Fibroblast of skin of left quadriceps (primary cell): ENCODE measurements at regions not wholly inside any gene's neighbourhood (a gene's known extent, or its start where the extent isn't known, plus 50 kb on each side); places are given as distances from the start of the nearest gene placed in this dataset.
A peak's percentile ranks its signal among the peaks of the same experiment; 100 is the strongest.

Experiments
- DNase-seq, 2 experiments: peaks; one replicate each; pipeline ENCODE4 v3.0.0-alpha.2; 2013; ENCODE audit warnings: low read depth in 2 of 2

DNA sequence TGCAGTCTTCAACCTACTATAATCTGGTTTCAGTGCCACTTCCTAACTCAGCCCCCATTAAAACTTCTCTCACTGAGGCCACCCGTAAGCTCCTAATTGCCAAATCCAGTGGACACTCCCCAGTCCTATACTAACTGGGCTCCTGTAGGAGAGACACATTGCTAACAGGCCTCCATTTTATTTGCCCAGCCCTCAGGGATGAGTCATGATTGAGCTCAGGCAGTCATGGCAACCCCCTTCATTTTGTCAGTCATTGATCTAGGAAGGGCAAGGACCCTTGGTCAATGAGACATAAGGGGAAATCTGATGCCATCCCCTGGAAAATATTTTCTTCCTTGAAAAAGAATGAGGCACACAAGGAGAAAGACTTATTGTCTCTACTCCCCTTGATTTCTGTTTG is 70.1 kb upstream of the HIF1A start:
- DNase-seq: no peak

DNA sequence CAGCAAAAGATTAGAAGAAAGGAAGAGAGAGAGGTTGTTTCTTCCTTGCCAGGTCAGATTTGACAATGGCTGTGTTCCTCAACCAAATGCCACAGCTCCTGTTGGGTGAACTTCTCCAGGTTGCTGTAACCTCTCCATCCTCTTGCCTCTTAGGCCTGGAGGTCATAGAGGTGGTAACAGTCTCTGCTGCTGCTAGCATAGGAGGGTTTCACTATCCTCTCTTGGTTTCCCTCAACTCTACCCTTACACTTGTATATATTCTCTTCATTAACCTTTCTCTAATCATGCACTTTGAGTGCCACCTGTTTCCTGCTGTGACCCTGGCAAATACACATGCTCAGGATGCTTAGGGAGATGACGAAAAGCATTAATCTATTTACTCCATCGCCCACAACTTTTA is 67.7 kb upstream of the HIF1A start:
- no peak for DNase-seq

DNA sequence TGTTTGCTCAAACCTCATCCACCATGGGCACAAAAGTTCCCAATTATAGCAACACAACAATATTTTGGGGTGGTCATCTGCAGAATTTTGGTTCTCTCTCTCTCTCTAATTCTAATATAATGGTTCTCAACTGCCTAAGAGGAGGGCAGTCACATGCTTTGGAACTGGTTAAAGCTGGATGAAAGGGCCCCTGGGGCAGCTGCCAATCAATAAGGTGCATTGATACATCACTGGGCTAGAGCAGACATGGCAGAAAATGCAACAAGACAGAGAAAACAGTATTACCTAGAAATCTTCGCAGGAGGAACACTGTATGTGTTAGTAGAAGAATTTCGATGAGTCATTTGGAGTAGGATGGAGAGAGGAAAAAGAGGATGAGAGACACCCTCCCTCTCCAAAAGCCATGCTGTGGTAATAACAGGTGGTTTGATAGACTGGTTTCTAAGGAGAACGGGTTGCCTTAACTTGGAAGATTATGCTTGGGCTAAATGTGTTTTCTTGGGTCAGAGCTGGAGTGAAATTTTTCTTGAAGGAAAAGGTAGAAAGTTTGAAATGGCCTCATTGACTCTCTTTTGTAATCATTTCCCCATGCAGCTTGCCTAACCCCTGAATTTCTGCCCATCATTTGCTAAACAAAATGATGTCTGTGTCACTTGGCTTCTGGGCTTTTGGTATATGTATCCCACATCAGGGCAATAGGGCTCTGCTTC is 67.1 kb upstream of the HIF1A start:
- DNase-seq: no peak

DNA sequence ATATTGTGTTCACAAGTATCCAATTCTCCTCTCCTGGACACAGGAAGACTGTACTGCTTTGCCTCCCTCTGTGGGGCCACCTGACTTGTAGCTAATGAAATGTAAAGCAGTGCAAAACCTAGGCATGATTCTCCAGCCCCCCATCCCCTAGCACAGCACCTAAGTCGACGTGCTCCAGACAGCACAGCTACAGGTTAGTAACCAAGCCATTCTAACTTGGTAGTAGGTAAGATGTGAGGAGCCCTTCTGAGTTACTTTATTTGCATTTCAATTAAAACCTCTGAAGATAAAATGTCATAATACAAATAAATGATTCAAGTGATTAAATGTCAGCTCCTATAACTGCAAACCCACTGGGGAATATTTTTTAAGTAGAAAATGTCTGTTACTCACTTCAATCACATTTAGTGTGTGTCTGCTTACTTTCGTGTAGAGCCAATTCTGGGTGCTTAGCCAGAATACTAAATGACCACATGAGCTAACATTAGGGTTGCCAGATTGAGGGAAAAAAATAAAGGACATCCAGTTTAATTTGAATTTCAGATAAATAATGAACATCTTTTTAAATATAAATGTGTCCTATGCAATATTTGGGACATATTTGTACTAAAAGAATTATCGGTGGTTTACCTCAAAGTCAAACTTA is 64.8 kb upstream of the HIF1A start:
- DNase-seq: no peak

DNA sequence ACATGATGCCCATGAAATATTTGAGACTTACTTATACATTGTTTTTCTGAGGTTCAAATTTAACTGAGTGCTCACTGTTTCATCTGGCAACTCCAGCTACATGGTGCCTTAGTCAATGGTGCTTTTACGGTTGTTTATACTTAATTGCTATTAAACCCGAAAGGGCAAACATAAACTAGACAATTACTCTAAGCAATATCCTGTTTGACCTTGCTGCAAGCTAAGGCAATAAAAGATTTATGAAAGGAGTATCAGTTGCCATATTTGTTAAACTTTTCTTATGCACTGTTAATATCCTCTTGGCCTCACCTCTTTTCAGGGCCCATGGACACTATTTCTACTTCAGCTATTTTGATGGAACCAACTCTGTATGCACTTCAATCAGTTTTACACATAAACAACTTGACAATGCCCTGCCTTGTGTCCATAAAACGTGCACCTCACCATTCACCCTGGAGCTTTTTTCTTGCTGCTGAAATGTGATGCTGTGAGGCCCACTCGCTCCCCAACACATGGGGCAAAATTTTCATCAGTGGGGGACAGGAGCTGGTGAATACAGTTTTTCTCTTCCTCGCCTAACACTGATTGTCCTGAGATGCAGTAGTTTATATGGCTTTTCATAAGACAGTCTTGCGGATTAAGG is 64.1 kb upstream of the HIF1A start:
- no peak for DNase-seq

DNA sequence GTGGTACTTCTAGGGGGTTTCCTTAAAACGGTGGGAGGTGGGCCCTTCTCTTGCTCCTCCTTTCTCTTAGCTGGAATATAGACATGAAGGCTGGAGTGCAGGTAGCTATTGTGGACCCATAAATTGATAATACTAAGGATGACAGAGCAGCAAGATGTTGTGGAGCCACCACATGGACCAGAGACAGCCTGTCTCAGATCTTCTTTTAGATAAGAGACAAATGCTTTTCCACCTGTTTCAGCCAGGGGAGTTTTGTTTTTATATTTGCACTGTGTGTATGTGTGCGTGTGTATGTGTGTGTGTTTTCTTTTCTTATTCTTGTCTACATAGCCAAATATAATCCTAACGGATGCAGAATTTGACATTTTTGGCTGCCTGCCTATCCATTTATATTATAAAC is 62.9 kb upstream of the HIF1A start:
- DNase-seq: no peak

DNA sequence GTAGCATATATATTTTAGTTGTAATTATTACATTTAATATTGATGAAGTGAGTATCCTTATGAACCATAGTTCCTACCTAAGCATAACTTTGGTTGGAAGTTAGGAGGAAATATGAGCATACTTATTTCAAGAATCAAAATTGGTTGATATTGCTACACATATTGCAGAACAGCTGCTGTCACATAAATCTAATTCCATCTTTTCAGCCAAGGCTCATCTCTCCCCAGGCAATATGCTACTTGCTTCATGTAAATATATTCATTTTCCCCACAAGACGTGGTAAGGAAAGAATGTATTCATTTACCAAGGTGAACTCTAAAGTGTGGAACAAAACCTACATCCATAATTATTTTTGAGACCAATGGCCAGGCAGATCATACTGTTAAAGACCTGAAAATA is 62.5 kb upstream of the HIF1A start:
- no peak for DNase-seq

DNA sequence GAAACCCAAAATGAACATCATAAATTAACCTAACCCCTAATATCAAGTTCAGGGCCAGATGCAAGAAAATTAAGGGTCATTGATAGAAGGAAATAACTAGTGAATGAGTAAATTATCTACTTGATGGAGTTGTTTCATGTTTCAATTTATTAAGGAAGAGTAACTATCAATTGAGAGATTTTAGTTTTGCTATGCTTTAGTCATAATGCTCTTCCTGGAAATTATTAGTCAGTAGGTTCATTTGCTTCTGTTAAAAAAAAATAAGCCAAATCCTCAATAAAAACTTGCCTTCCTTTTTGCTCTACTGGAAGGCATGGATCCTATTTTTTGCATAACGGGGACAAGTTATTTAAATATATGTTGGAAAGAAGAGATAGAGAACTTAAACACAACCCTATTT is 59.0 kb upstream of the HIF1A start:
- DNase-seq: no peak

DNA sequence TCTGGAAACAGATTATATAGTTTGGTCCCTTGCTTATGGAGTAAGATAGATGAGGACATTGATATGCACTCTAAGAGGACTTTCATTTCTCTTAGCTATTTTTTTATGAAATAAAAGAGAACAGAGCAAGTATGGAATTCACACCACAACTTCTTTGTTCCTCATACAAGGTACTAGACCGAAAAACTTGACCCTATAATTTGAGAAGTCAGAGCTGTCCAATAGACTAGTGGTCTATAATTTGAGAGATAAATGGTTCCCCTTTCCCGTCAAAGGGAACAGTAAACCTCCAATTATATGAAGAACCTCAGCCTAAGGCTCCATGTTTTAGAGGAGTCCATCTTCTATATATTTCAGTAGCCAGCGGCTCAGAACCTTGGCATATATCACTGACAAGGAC is 58.5 kb upstream of the HIF1A start:
- DNase-seq: no peak

GRCh38 chr14:61638595-61639387 is 56.5 kb upstream of the HIF1A start:
- no peak for DNase-seq

DNA sequence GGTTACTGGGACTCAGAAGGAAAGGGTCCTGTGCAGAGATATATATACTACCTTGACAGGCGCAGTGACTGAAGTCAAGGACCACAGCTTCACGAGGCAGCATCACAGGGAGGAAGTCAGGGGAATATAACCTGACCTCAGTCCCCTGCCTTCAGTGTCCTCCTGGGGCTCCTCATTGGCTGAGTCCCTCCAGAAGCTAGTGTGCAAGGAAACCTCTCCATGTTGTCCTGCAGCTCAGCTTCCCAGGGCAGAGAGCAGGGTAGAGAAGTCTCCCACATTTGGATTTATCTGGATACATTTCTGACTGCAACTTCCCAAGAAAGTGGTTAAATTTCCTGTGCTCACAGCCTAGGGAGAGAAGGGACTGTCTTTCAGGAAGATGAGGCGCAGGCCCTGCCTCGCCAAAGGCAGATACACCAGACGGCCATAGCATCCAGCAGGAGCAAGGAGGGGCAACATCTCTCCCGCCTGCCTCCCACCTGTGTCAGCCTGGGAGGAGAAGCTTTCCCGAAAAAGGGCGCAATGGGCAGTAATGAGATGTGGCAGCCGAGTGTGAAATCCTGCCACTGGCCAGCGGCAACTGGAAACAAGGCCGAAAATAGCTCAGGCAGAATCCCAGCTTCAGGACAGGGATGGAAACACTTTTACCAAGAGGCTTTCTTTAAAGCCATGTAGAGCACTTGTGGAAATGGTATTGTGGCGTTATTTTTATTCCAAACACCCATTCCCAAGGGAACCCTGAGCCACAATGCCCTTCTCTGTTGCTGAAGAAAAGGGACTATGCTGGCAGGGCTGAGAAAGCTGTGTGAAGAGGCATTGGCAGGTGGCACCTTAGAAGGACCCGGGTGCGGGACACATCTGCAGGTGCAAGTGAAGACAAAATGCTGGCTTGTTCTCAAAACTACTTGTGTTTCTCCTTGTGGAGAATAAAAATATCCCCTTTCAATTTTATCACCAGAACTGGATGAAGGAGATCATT is 54.9 kb upstream of the HIF1A start:
- DNase-seq: no peak

GRCh38 chr14:61641914-61642613 is 53.2 kb upstream of the HIF1A start:
- DNase-seq: peak in 1 of 2 experiments; percentile 24

GRCh38 chr14:61642614-61642982 is 52.7 kb upstream of the HIF1A start:
- DNase-seq: no peak

DNA sequence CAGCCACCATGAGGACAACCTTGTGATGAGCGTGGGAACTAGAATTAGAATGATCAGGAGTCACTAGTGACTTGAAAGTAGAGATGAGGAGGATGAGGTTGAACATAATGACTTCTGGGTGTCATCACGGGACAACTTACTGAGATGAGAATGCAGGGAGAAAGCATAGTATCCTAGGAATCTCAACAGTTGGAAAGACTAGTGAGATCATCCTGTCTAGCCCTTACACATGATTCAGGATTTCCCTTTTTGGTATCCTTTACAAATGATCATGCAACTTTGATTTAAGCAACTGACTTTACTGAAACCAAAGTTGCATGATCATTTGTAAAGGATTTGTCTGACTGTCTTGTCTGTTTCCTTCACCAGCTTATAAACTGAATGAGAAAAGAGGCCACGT is 51.8 kb upstream of the HIF1A start:
- DNase-seq: peak in 1 of 2 experiments; percentile 52

DNA sequence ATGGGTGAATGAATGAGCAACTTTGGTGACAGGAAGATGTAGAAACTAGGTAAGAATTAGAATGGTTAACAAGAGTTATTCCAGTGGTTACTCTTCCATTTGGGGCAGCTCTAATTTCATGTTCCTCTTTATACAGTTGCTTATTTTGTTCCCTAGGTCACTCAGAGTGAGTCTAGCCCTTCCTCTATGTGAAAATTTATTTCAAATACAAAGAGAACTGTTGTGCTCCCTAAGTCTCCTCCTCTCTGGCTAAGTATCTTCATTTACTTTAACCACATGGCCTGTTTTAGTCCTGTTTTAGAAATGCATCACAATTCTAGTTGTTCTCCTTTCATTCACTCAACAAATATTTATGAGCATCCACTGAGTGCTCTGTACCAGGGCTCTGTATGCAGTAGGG is 51.1 kb upstream of the HIF1A start:
- DNase-seq: no peak

DNA sequence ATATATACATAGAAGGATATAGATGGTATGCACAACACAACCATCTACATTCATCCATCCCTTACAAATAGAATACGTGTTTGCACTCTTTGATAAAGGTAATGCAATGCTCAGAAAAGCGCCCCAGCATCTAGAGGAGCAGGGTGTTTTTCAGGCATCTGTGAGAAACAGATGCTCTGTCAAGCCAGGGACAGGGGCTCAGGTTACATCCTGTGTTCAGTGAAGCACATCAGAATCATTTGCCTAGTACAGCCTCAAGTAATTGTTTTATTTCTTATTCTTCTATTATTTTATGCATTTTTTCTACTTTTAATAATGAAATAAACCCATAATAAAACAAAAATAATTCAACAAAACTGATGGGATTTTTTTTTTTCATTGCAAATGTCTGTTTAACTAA is 50.5 kb upstream of the HIF1A start:
- DNase-seq: no peak

DNA sequence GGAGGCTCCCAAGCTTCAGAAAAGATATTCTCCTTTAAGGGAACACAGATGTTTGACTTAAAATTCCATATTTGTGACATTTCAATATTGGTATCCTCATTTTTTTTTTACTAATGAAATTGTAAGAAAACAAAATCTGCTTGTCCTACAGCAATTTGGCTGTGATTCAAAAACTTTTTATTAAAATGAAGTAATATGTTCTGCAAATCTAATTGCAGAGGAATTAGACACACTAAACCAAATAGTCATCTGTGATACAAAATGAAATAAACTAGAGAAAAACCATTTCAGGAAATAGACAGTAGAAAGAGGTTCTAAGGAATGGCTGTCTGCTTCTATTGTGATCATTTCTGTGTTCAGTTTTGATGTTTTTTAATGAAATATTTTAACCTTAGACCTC is 50.1 kb upstream of the HIF1A start:
- DNase-seq: no peak
